Peyer's patch (tissue), 4 donors: ENCODE measurements at regions not wholly inside any gene's neighbourhood (a gene's known extent, or its start where the extent isn't known, plus 50 kb on each side); places are given as distances from the start of the nearest gene placed in this dataset.

Source experiments
- DNase-seq, 3 donors: peaks; one replicate each; pipeline ENCODE4 v3.0.0-alpha.2; 2017 to 2019
- H3K27ac ChIP-seq, 4 donors: fragments of 200-600 bp; sonication (generic); one replicate each; pipeline ENCODE4 v1.5.1; 2016 to 2019
- H3K27me3 ChIP-seq, 2 donors: fragments of 200-600 bp; sonication (generic); one replicate each; pipeline ENCODE4 v1.5.1; 2019
- H3K36me3 ChIP-seq, 3 donors: fragments of 200-600 bp; sonication (generic); one replicate each; pipeline ENCODE4 v1.5.1; 2016 to 2019
- H3K4me1 ChIP-seq, 4 donors: fragments of 200-600 bp; sonication (generic); one replicate each; pipeline ENCODE4 v1.5.1; 2016 to 2019
- H3K4me3 ChIP-seq, 4 donors: fragments of 200-600 bp; sonication (generic); 1 replicate in 3 of 4; 2 replicates in 1 of 4; pipeline ENCODE4 v1.5.1; 2016 to 2019; ENCODE audit warnings: mild to moderate bottlenecking in 1 of 4
- H3K9me3 ChIP-seq, 4 donors: fragments of 200-600 bp; sonication (generic); one replicate each; pipeline ENCODE4 v1.5.1; 2016 to 2019; ENCODE audit warnings: mild to moderate bottlenecking in 1 of 4
- CTCF ChIP-seq, 6 experiments: fragments of 450-650 bp in 4 of 6; fragments of 200-600 bp in 2 of 6; sonication (generic) in 1 of 6; IDR thresholded peaks; one replicate each; pipeline ENCODE4 v1.5.1; 2017 to 2019; ENCODE audit warnings: antibody characterized with exemption in 6 of 6, mild to moderate bottlenecking in 3 of 6, moderate library complexity in 1 of 6
- POLR2A ChIP-seq, 2 donors: fragments of 450-650 bp; IDR thresholded peaks; one replicate each; pipeline ENCODE4 v1.5.1; 2017; ENCODE audit warnings: antibody characterized with exemption in 2 of 2, mild to moderate bottlenecking in 2 of 2, moderate library complexity in 2 of 2

- TF ChIP-seq CTCF (IDR thresholded peaks at IDR 0.05) (peak in 2 of 6 experiments; percentile 12 to 39), POLR2A (IDR thresholded peaks at IDR 0.05) (no peak)
- no peaks in the 10 kb centered on the region for H3K36me3 ChIP-seq
- no peak for DNase-seq
- H3K4me3 ChIP-seq: no peak overlapping the region
- H3K27me3 ChIP-seq: no peaks in the 10 kb centered on the region
- H3K27ac ChIP-seq: no peak overlapping the region
- H3K9me3 ChIP-seq: peaks cover 0 to 12% (median 2%) of the 10 kb centered on the region in 4 donors
- H3K4me1 ChIP-seq: no peaks in the 10 kb centered on the region
Measured at GRCh38 chr9:97781902-97782301, 71.1 kb upstream of the FOXE1 start.

GRCh38 chr9:97786341-97786740 lies 66.7 kb upstream of the FOXE1 start:
- no peak for DNase-seq
- no peaks in the 10 kb centered on the region for H3K4me1 ChIP-seq
- no peaks in the 10 kb centered on the region for H3K9me3 ChIP-seq
- no peak for TF ChIP-seq CTCF (IDR thresholded peaks at IDR 0.05)
- TF ChIP-seq POLR2A (IDR thresholded peaks at IDR 0.05): no peak
- H3K27ac ChIP-seq: no peak overlapping the region
- H3K4me3 ChIP-seq: no peak overlapping the region
- no peaks in the 10 kb centered on the region for H3K36me3 ChIP-seq
- no peaks in the 10 kb centered on the region for H3K27me3 ChIP-seq

GRCh38 chr9:97787551-97787950 lies 65.5 kb upstream of the FOXE1 start:
- Histone ChIP-seq H3K36me3 (no peaks in the 10 kb centered on the region), H3K9me3 (no peaks in the 10 kb centered on the region), H3K27ac (no peak overlapping the region), H3K4me3 (no peak overlapping the region), H3K4me1 (no peaks in the 10 kb centered on the region), H3K27me3 (no peaks in the 10 kb centered on the region)
- TF ChIP-seq CTCF (IDR thresholded peaks at IDR 0.05): no peak
- TF ChIP-seq POLR2A (IDR thresholded peaks at IDR 0.05): no peak
- DNase-seq: no peak

GRCh38 chr9:97788763-97789663 lies 64.0 kb upstream of the FOXE1 start:
- Histone ChIP-seq H3K27ac (no peak overlapping the region), H3K9me3 (no peaks in the 10 kb centered on the region), H3K4me3 (no peak overlapping the region), H3K36me3 (no peaks in the 10 kb centered on the region), H3K4me1 (no peaks in the 10 kb centered on the region), H3K27me3 (no peaks in the 10 kb centered on the region)
- DNase-seq: no peak
- TF ChIP-seq CTCF (IDR thresholded peaks at IDR 0.05): no peak
- no peak for TF ChIP-seq POLR2A (IDR thresholded peaks at IDR 0.05)

GRCh38 chr9:97790542-97790941 lies 62.5 kb upstream of the FOXE1 start:
- H3K4me3 ChIP-seq: no peak overlapping the region
- no peaks in the 10 kb centered on the region for H3K27me3 ChIP-seq
- no peaks in the 10 kb centered on the region for H3K4me1 ChIP-seq
- H3K27ac ChIP-seq: no peak overlapping the region
- DNase-seq: no peak
- TF ChIP-seq POLR2A (IDR thresholded peaks at IDR 0.05) (no peak), CTCF (IDR thresholded peaks at IDR 0.05) (no peak)
- H3K9me3 ChIP-seq: no peaks in the 10 kb centered on the region
- H3K36me3 ChIP-seq: no peaks in the 10 kb centered on the region
